CD14-positive monocyte (primary cell): ENCODE measurements at regions not wholly inside any gene's neighbourhood (a gene's known extent, or its start where the extent isn't known, plus 50 kb on each side); places are given as distances from the start of the nearest gene placed in this dataset.

ENCODE experiments used
- DNase-seq, 3 donors: peaks; one replicate each; pipeline ENCODE4 v3.0.0-alpha.2; 2011 to 2022
- H2AFZ ChIP-seq: 2 replicates; pipeline ENCODE4 v1.6.0; 2012; ENCODE audit warnings: mild to moderate bottlenecking, low read depth, low read length, inconsistent platforms; ENCODE audit not compliant: insufficient read depth, poor library complexity, severe bottlenecking
- H3K27ac ChIP-seq, 2 donors: 1 replicate in 1 of 2; 2 replicates in 1 of 2; pipeline ENCODE4 v1.5.1; 2012 to 2013; ENCODE audit warnings: low read length in 2 of 2, control low read depth in 1 of 2, inconsistent platforms in 1 of 2, low read depth in 1 of 2, mild to moderate bottlenecking in 1 of 2
- H3K27me3 ChIP-seq, 2 donors: one replicate each; pipeline versions ENCODE4 v1.6.0 to v1.6.1; 2011 to 2013; ENCODE audit warnings: low read length in 2 of 2; ENCODE audit not compliant: control insufficient read depth in 2 of 2, insufficient read depth in 2 of 2
- H3K36me3 ChIP-seq, 2 donors: replicated peaks in 1 of 2; 1 replicate in 1 of 2; 2 replicates in 1 of 2; pipeline versions ENCODE4 v1.5.1 to v1.6.1; 2012 to 2013; ENCODE audit warnings: low read length in 2 of 2, control low read depth in 1 of 2, inconsistent platforms in 1 of 2, mild to moderate bottlenecking in 1 of 2; ENCODE audit not compliant: insufficient read depth in 2 of 2, control insufficient read depth in 1 of 2
- H3K4me1 ChIP-seq, 2 donors: 1 replicate in 1 of 2; 2 replicates in 1 of 2; pipeline versions ENCODE4 v1.5.1 to v1.6.1; 2012 to 2013; ENCODE audit warnings: low read length in 2 of 2, control low read depth in 1 of 2, inconsistent platforms in 1 of 2, mild to moderate bottlenecking in 1 of 2, moderate library complexity in 1 of 2; ENCODE audit not compliant: insufficient read depth in 2 of 2, control insufficient read depth in 1 of 2
- H3K4me2 ChIP-seq: replicated peaks from 2 replicates; pipeline ENCODE3; 2012; ENCODE audit warnings: low read length, moderate library complexity, mild to moderate bottlenecking; ENCODE audit not compliant: poor library complexity, severe bottlenecking; ENCODE audit errors: extremely low read depth
- H3K4me3 ChIP-seq, 3 experiments: fragments of 200-600 bp in 1 of 3; sonication (generic) in 1 of 3; replicated peaks in 1 of 3; 1 replicate in 2 of 3; 2 replicates in 1 of 3; pipeline ENCODE4 v1.5.1; 2011 to 2013; ENCODE audit warnings: low read length in 3 of 3, mild to moderate bottlenecking in 3 of 3, control low read depth in 2 of 3, low read depth in 2 of 3, inconsistent platforms in 1 of 3, moderate library complexity in 1 of 3
- H3K79me2 ChIP-seq: 2 replicates; pipeline ENCODE4 v1.6.0; 2012; ENCODE audit warnings: mild to moderate bottlenecking, control low read depth, inconsistent platforms, low read length, moderate library complexity; ENCODE audit not compliant: insufficient read depth
- H3K9ac ChIP-seq: 2 replicates; pipeline ENCODE4 v1.6.0; 2017; ENCODE audit warnings: low read length, mild to moderate bottlenecking; ENCODE audit not compliant: insufficient read depth, poor library complexity, severe bottlenecking
- H3K9me3 ChIP-seq, 2 donors: replicated peaks in 1 of 2; 1 replicate in 1 of 2; 2 replicates in 1 of 2; pipeline versions ENCODE4 v1.5.1 to v1.6.1; 2012 to 2013; ENCODE audit warnings: low read length in 2 of 2, control low read depth in 1 of 2; ENCODE audit not compliant: control insufficient read depth in 1 of 2, insufficient read depth in 1 of 2
- H4K20me1 ChIP-seq: 2 replicates; pipeline ENCODE4 v1.6.0; 2012; ENCODE audit warnings: mild to moderate bottlenecking, low read length, control low read depth, moderate library complexity; ENCODE audit not compliant: insufficient read depth
- H3K27ac Mint-ChIP-seq, 7 donors: one replicate each; pipeline ENCODE4 v1.8.0; 2020; ENCODE audit warnings: mild to moderate bottlenecking in 7 of 7, mixed read lengths in 7 of 7, moderate library complexity in 6 of 7, inconsistent platforms in 2 of 7
- H3K27me3 Mint-ChIP-seq, 3 donors: one replicate each; pipeline ENCODE4 v1.8.0; 2021 to 2022; ENCODE audit warnings: low read depth in 3 of 3, mild to moderate bottlenecking in 3 of 3, mixed read lengths in 3 of 3, moderate library complexity in 3 of 3, inconsistent platforms in 1 of 3
- H3K36me3 Mint-ChIP-seq, 2 donors: one replicate each; pipeline ENCODE4 v1.8.0; 2020; ENCODE audit warnings: mixed read lengths in 2 of 2, inconsistent platforms in 1 of 2, mild to moderate bottlenecking in 1 of 2
- H3K4me1 Mint-ChIP-seq: one replicate; pipeline ENCODE4 v1.8.0; 2020; ENCODE audit warnings: mild to moderate bottlenecking, mixed read lengths
- H3K4me3 Mint-ChIP-seq, 2 donors: one replicate each; pipeline ENCODE4 v1.8.0; 2020; ENCODE audit warnings: mild to moderate bottlenecking in 2 of 2, mixed read lengths in 2 of 2, moderate library complexity in 1 of 2
- H3K9me3 Mint-ChIP-seq, 7 donors: one replicate each; pipeline ENCODE4 v1.8.0; 2020 to 2022; ENCODE audit warnings: mixed read lengths in 7 of 7, mild to moderate bottlenecking in 6 of 7, moderate library complexity in 6 of 7, inconsistent platforms in 2 of 7
- CTCF ChIP-seq: fragments of 200-600 bp; IDR thresholded peaks from one replicate; pipeline ENCODE4 v1.8.0; 2022; ENCODE audit warnings: antibody characterized with exemption, mild to moderate bottlenecking
- WGBS: methylation state at CpG from one replicate; pipeline ENCODE4 v1.1.5; 2013; ENCODE audit warnings: missing lambda C conversion rate; ENCODE audit not compliant: insufficient coverage; 5-methylcytosine and 5-hydroxymethylcytosine counted together
- intact Hi-C, 2 donors: fragments of 100-400 bp; cut with micrococcal nuclease; formaldehyde crosslinking; loops; one replicate each; pipeline versions ENCODE4 v1.15.0 to v1.15.1; 2023

- Histone ChIP-seq H3K4me3 (no peak overlapping the region), H3K4me2 (no peak overlapping the region), H3K36me3 (no peaks in the 10 kb centered on the region), H3K9ac (no peak overlapping the region), H3K4me1 (no peaks in the 10 kb centered on the region), H4K20me1 (no peaks in the 10 kb centered on the region), H3K27me3 (no peaks in the 10 kb centered on the region), H2AFZ (no peak overlapping the region), H3K79me2 (no peaks in the 10 kb centered on the region), H3K27ac (no peak overlapping the region), H3K9me3 (peaks cover 0 to 13% of the 10 kb centered on the region in 2 donors)
- no peak for DNase-seq
- TF ChIP-seq CTCF, result no peak
- Mint-ChIP-seq H3K36me3 (no peaks in the 10 kb centered on the region), H3K4me1 (no peaks in the 10 kb centered on the region), H3K9me3 (peaks cover 4 to 14% (median 9%) of the 10 kb centered on the region in 7 donors), H3K27ac (no peak overlapping the region), H3K4me3 (no peak overlapping the region), H3K27me3 (no peaks in the 10 kb centered on the region)
- no CpG with 5 or more reads among the region's 1 CpG for WGBS
- intact Hi-C loops, result no loop called here
These were observed 230.8 kb upstream of the RND3 start for GRCh38 chr2:150718280-150718679.

- Histone ChIP-seq H2AFZ (no peak overlapping the region), H3K36me3 (no peaks in the 10 kb centered on the region), H4K20me1 (no peaks in the 10 kb centered on the region), H3K4me3 (no peak overlapping the region), H3K4me2 (no peak overlapping the region), H3K27ac (no peak overlapping the region), H3K27me3 (no peaks in the 10 kb centered on the region), H3K4me1 (no peaks in the 10 kb centered on the region), H3K9ac (no peak overlapping the region), H3K79me2 (no peaks in the 10 kb centered on the region), H3K9me3 (peaks cover 0 to 13% of the 10 kb centered on the region in 2 donors)
- TF ChIP-seq CTCF, result no peak
- Mint-ChIP-seq H3K27ac (no peak overlapping the region), H3K9me3 (peaks cover 4 to 12% (median 5%) of the 10 kb centered on the region in 7 donors), H3K27me3 (peaks cover 0 to 1% (median 0%) of the 10 kb centered on the region in 3 donors), H3K4me3 (no peak overlapping the region), H3K36me3 (no peaks in the 10 kb centered on the region), H3K4me1 (no peaks in the 10 kb centered on the region)
- intact Hi-C loops, result no loop called here
- DNase-seq, result no peak
- no CpG with 5 or more reads among the region's 1 CpG for WGBS
These were observed 228.7 kb upstream of the RND3 start for GRCh38 chr2:150716186-150716585.
